ENCODE measurements at regions not wholly inside any gene's neighbourhood (a gene's known extent, or its start where the extent isn't known, plus 50 kb on each side); places are given as distances from the start of the nearest gene placed in this dataset.

DNA sequence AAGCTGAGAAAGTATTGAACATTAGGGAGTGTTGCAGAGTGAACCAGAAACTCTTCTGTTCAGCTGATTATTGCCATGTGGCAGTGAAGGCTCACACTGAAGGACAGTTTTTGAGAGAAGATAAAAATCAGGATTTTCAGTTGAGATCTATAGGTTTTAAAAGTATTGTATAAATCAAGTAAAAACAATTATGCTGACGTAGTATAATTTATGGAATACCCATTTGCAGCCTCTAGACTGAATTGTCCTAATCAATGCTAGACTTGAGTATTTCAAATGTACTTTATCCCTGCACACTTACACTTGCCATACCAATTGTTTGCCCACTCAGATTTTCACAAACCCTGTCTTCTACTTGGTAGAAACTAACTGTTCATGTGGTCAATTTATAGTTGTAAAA lies 245.8 kb downstream of the FRK start:
- H3K27me3 Mint-ChIP-seq (ENCODE audit: insufficient read depth, low read depth, poor library complexity) = no peaks in the 10 kb centered on the region

More for the DNA sequence above, 245.8 kb downstream of the FRK start:
- Histone ChIP-seq H3K9me2 (ENCODE audit: insufficient read depth) (no peaks in the 10 kb centered on the region), H3F3A (replicated peaks; ENCODE audit: low read depth) (no peaks in the 10 kb centered on the region), H4K20me1 (replicated peaks; ENCODE audit: insufficient read depth) (no peaks in the 10 kb centered on the region), H3K27me3 (ENCODE audit: insufficient read depth) (no peaks in the 10 kb centered on the region), H3K27ac (ENCODE audit: low read depth) (no peak overlapping the region), H3K36me3 (ENCODE audit: insufficient read depth) (no peaks in the 10 kb centered on the region), H3K79me2 (replicated peaks; ENCODE audit: insufficient read depth) (no peaks in the 10 kb centered on the region), H2AFZ (no peak overlapping the region), H3K4me3 (no peak overlapping the region), H3K4me1 (ENCODE audit: insufficient read depth) (no peaks in the 10 kb centered on the region), H3K4me2 (no peak overlapping the region)
- TF ChIP-seq ZNF331 (CRISPR knock-in tag; IDR thresholded peaks at IDR 0.05; ENCODE audit: low read depth) = no peak
- TF ChIP-seq JUNB (IDR thresholded peaks at IDR 0.05; ENCODE audit: unreplicated experiment) = no peak
- TF ChIP-seq STAT1 (IDR thresholded peaks at IDR 0.05; ENCODE audit: unreplicated experiment) = no peak
- no peak for TF ChIP-seq CREB1 (CRISPR knock-in tag; IDR thresholded peaks at IDR 0.05; ENCODE audit: low read depth)
- no peak for TF ChIP-seq EZH2 (IDR thresholded peaks at IDR 0.05; ENCODE audit: low read depth, unreplicated experiment)
- TF ChIP-seq, protein P1, sequence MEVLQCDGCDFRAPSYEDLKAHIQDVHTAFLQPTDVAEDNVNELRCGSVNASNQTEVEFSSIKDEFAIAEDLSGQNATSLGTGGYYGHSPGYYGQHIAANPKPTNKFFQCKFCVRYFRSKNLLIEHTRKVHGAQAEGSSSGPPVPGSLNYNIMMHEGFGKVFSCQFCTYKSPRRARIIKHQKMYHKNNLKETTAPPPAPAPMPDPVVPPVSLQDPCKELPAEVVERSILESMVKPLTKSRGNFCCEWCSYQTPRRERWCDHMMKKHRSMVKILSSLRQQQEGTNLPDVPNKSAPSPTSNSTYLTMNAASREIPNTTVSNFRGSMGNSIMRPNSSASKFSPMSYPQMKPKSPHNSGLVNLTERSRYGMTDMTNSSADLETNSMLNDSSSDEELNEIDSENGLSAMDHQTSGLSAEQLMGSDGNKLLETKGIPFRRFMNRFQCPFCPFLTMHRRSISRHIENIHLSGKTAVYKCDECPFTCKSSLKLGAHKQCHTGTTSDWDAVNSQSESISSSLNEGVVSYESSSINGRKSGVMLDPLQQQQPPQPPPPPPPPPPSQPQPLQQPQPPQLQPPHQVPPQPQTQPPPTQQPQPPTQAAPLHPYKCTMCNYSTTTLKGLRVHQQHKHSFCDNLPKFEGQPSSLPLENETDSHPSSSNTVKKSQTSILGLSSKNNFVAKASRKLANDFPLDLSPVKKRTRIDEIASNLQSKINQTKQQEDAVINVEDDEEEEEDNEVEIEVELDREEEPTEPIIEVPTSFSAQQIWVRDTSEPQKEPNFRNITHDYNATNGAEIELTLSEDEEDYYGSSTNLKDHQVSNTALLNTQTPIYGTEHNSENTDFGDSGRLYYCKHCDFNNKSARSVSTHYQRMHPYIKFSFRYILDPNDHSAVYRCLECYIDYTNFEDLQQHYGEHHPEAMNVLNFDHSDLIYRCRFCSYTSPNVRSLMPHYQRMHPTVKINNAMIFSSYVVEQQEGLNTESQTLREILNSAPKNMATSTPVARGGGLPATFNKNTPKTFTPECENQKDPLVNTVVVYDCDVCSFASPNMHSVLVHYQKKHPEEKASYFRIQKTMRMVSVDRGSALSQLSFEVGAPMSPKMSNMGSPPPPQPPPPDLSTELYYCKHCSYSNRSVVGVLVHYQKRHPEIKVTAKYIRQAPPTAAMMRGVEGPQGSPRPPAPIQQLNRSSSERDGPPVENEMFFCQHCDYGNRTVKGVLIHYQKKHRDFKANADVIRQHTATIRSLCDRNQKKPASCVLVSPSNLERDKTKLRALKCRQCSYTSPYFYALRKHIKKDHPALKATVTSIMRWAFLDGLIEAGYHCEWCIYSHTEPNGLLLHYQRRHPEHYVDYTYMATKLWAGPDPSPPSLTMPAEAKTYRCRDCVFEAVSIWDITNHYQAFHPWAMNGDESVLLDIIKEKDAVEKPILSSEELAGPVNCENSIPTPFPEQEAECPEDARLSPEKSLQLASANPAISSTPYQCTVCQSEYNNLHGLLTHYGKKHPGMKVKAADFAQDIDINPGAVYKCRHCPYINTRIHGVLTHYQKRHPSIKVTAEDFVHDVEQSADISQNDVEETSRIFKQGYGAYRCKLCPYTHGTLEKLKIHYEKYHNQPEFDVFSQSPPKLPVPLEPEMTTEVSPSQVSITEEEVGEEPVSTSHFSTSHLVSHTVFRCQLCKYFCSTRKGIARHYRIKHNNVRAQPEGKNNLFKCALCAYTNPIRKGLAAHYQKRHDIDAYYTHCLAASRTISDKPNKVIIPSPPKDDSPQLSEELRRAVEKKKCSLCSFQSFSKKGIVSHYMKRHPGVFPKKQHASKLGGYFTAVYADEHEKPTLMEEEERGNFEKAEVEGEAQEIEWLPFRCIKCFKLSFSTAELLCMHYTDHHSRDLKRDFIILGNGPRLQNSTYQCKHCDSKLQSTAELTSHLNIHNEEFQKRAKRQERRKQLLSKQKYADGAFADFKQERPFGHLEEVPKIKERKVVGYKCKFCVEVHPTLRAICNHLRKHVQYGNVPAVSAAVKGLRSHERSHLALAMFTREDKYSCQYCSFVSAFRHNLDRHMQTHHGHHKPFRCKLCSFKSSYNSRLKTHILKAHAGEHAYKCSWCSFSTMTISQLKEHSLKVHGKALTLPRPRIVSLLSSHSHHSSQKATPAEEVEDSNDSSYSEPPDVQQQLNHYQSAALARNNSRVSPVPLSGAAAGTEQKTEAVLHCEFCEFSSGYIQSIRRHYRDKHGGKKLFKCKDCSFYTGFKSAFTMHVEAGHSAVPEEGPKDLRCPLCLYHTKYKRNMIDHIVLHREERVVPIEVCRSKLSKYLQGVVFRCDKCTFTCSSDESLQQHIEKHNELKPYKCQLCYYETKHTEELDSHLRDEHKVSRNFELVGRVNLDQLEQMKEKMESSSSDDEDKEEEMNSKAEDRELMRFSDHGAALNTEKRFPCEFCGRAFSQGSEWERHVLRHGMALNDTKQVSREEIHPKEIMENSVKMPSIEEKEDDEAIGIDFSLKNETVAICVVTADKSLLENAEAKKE (CRISPR knock-in tag; IDR thresholded peaks at IDR 0.05) = no peak
- no peak for TF ChIP-seq EZH2phosphoT487 (IDR thresholded peaks at IDR 0.05; ENCODE audit: unreplicated experiment)
- TF ChIP-seq, protein P2, sequence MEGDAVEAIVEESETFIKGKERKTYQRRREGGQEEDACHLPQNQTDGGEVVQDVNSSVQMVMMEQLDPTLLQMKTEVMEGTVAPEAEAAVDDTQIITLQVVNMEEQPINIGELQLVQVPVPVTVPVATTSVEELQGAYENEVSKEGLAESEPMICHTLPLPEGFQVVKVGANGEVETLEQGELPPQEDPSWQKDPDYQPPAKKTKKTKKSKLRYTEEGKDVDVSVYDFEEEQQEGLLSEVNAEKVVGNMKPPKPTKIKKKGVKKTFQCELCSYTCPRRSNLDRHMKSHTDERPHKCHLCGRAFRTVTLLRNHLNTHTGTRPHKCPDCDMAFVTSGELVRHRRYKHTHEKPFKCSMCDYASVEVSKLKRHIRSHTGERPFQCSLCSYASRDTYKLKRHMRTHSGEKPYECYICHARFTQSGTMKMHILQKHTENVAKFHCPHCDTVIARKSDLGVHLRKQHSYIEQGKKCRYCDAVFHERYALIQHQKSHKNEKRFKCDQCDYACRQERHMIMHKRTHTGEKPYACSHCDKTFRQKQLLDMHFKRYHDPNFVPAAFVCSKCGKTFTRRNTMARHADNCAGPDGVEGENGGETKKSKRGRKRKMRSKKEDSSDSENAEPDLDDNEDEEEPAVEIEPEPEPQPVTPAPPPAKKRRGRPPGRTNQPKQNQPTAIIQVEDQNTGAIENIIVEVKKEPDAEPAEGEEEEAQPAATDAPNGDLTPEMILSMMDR (conservative IDR thresholded peaks at IDR 0.05; ENCODE audit: low read depth in 2 of 2) = no peak
- no peak for TF ChIP-seq POLR2AphosphoS5 (IDR thresholded peaks at IDR 0.05; ENCODE audit: low read depth)
- TF ChIP-seq, protein P3, sequence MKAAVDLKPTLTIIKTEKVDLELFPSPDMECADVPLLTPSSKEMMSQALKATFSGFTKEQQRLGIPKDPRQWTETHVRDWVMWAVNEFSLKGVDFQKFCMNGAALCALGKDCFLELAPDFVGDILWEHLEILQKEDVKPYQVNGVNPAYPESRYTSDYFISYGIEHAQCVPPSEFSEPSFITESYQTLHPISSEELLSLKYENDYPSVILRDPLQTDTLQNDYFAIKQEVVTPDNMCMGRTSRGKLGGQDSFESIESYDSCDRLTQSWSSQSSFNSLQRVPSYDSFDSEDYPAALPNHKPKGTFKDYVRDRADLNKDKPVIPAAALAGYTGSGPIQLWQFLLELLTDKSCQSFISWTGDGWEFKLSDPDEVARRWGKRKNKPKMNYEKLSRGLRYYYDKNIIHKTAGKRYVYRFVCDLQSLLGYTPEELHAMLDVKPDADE (IDR thresholded peaks at IDR 0.05) = no peak
- TF ChIP-seq, protein P4, sequence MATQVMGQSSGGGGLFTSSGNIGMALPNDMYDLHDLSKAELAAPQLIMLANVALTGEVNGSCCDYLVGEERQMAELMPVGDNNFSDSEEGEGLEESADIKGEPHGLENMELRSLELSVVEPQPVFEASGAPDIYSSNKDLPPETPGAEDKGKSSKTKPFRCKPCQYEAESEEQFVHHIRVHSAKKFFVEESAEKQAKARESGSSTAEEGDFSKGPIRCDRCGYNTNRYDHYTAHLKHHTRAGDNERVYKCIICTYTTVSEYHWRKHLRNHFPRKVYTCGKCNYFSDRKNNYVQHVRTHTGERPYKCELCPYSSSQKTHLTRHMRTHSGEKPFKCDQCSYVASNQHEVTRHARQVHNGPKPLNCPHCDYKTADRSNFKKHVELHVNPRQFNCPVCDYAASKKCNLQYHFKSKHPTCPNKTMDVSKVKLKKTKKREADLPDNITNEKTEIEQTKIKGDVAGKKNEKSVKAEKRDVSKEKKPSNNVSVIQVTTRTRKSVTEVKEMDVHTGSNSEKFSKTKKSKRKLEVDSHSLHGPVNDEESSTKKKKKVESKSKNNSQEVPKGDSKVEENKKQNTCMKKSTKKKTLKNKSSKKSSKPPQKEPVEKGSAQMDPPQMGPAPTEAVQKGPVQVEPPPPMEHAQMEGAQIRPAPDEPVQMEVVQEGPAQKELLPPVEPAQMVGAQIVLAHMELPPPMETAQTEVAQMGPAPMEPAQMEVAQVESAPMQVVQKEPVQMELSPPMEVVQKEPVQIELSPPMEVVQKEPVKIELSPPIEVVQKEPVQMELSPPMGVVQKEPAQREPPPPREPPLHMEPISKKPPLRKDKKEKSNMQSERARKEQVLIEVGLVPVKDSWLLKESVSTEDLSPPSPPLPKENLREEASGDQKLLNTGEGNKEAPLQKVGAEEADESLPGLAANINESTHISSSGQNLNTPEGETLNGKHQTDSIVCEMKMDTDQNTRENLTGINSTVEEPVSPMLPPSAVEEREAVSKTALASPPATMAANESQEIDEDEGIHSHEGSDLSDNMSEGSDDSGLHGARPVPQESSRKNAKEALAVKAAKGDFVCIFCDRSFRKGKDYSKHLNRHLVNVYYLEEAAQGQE (IDR thresholded peaks at IDR 0.05; ENCODE audit: unreplicated experiment) = no peak
- no peak for TF ChIP-seq ZNF114 (CRISPR knock-in tag; IDR thresholded peaks at IDR 0.05)
- no peak for TF ChIP-seq NANOG (IDR thresholded peaks at IDR 0.05; ENCODE audit: borderline replicate concordance)
- no peak for DNase-seq (ENCODE audit: low spot score)
- H3K9me3 Mint-ChIP-seq = peaks cover 5% of the 10 kb centered on the region; the same call in 1 of the 3 replicates
- H3K27ac Mint-ChIP-seq = no peak overlapping the region
- no peak overlapping the region for H3K4me3 Mint-ChIP-seq
- no peak for ATAC-seq
- H3K36me3 Mint-ChIP-seq (ENCODE audit: low read depth) = no peaks in the 10 kb centered on the region
- H3K4me1 Mint-ChIP-seq = peaks cover 11% of the 10 kb centered on the region

Data from GM23338 (cell line).